Adipocyte (in vitro differentiated cells): ENCODE measurements at regions not wholly inside any gene's neighbourhood (a gene's known extent, or its start where the extent isn't known, plus 50 kb on each side); places are given as distances from the start of the nearest gene placed in this dataset.

Experiments
- DNase-seq: peaks from one replicate; pipeline ENCODE4 v3.0.0-alpha.2; 2015; ENCODE audit warnings: low read depth
- H3K27me3 ChIP-seq: replicated peaks from 2 replicates; pipeline ENCODE4 v1.7.0; 2013; ENCODE audit warnings: mild to moderate bottlenecking, low read length, moderate library complexity; ENCODE audit not compliant: control insufficient read depth, insufficient read depth
- H3K36me3 ChIP-seq: 2 replicates; pipeline ENCODE4 v1.7.0; 2013; ENCODE audit warnings: low read length, mild to moderate bottlenecking, moderate library complexity; ENCODE audit not compliant: control insufficient read depth, insufficient read depth, severe bottlenecking
- H3K4me1 ChIP-seq: 2 replicates; pipeline ENCODE4 v1.7.0; 2013; ENCODE audit warnings: mild to moderate bottlenecking, low read length, moderate library complexity; ENCODE audit not compliant: control insufficient read depth, insufficient read depth
- H3K4me3 ChIP-seq: 2 replicates; pipeline ENCODE4 v1.7.0; 2013; ENCODE audit warnings: mild to moderate bottlenecking, low read length, moderate library complexity
- H3K9ac ChIP-seq: 2 replicates; pipeline ENCODE4 v1.7.0; 2013; ENCODE audit warnings: mild to moderate bottlenecking, low read length, moderate library complexity
- H3K9me3 ChIP-seq: 2 replicates; pipeline ENCODE4 v1.7.0; 2013; ENCODE audit warnings: mild to moderate bottlenecking, low read length, moderate library complexity; ENCODE audit not compliant: control insufficient read depth

GRCh38 chr5:164721116-164721515 lies 1215.7 kb downstream of the MAT2B start:
- Histone ChIP-seq H3K27me3 (no peaks in the 10 kb centered on the region), H3K9me3 (no peaks in the 10 kb centered on the region), H3K4me3 (no peak overlapping the region), H3K36me3 (no peaks in the 10 kb centered on the region), H3K4me1 (no peaks in the 10 kb centered on the region), H3K9ac (no peak overlapping the region)
- DNase-seq = no peak

DNA sequence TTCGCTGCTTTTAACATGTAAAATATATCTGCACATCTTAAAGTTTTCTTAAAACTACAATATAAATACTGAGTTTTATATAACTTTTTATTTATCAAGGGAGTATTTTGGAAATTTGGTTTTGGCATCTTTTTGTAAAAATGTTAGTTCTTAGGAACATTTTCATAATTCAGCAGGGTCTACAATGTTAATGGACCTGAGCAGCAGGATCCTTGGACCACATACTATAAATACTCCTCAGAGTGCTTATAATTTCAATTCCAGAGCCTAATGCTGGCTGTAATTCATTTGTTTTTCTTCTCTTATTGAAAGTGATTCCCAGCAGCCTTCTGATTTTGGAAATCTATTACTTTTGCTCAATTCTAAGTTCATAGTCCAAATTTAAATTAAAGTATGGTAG lies 1216.2 kb downstream of the MAT2B start:
- DNase-seq = no peak
- no peak overlapping the region for H3K4me3 ChIP-seq
- no peaks in the 10 kb centered on the region for H3K4me1 ChIP-seq
- H3K36me3 ChIP-seq = no peaks in the 10 kb centered on the region
- no peaks in the 10 kb centered on the region for H3K9me3 ChIP-seq
- no peak overlapping the region for H3K9ac ChIP-seq
- H3K27me3 ChIP-seq = no peaks in the 10 kb centered on the region

DNA sequence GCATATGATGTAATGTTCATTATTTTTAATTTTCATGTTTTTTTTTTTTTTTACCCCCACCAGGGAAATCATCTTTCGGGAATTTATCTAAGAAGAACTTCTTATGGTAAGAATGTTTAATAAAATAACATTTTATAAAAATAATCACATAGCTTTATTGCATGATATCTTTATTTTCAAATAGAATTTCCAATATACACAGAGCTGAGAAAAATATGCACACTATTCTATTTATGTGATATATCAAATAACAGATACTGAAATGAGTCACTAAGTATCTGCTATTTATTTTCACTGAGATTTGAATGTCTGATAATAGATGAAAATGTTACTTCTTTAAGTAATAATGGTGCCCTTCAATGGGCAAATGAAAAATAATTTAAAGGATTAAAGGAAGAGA lies 1217.3 kb downstream of the MAT2B start:
- DNase-seq = peak; percentile 1
- Histone ChIP-seq H3K4me1 (no peaks in the 10 kb centered on the region), H3K36me3 (no peaks in the 10 kb centered on the region), H3K27me3 (no peaks in the 10 kb centered on the region), H3K4me3 (no peak overlapping the region), H3K9me3 (no peaks in the 10 kb centered on the region), H3K9ac (no peak overlapping the region)

DNA sequence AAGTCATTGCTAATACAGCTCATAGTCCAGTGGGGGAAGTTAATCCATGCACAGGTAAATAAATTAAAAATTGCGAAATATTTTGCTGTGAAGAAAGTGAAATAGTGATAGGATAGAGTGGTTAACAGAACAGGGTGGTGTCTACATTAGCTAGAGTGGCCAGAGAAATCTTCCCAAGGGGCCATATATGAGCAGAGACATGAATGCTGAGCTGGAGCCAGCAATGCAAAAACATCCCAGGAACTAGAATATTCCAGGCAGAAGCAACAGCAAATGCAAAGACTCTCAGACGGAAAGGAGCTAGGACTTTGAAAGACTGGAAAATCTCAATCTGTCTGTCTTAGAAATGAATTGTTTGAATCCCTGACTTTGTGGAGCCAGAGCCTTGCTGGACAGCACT lies 1221.6 kb downstream of the MAT2B start:
- Histone ChIP-seq H3K27me3 (no peaks in the 10 kb centered on the region), H3K9ac (no peak overlapping the region), H3K9me3 (no peaks in the 10 kb centered on the region), H3K4me3 (no peak overlapping the region), H3K36me3 (no peaks in the 10 kb centered on the region), H3K4me1 (no peaks in the 10 kb centered on the region)
- DNase-seq = no peak

- Histone ChIP-seq H3K4me3 (no peak overlapping the region), H3K9me3 (no peaks in the 10 kb centered on the region), H3K4me1 (no peaks in the 10 kb centered on the region), H3K27me3 (no peaks in the 10 kb centered on the region), H3K9ac (no peak overlapping the region), H3K36me3 (no peaks in the 10 kb centered on the region)
- no peak for DNase-seq
Observed at GRCh38 chr5:164728733-164729132, 1223.3 kb downstream of the MAT2B start.

DNA sequence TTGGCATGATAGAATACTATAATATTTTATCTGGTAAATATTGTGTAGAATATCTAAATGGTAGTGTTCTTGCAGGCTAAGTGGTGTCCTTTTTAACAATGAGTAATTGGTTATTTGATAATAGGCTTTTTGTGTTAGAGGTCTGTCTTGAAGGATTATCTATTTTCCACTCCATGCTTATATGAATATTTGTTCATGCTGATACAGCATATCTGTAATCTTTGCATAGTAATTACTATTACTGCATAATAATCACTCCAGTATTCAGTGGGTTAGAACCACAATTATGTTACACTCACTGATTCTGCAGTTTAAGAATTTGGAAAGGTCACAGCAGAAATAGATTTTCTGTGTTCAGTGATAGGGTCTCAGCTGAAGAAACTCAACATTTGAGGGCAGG lies 1229.9 kb downstream of the MAT2B start:
- H3K36me3 ChIP-seq = no peaks in the 10 kb centered on the region

DNA sequence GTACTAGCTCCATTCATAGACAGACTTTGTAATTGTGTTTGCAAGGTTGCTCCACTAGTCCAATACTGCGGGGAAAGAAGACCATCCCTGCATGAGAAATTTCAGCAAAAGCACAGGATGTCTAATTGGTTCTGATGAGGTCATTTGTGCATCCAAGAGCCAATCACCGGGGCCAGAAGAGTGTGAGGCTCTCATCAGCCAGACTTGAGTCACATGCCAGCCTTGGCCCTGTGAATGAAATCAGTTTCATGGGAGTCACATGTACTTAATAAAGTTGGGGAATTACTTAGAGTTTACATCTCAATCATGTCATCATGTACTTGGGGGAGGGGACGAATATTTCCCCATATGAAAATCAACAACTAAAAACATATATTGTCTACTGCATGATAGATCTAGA lies 1236.0 kb downstream of the MAT2B start:
- H3K9me3 ChIP-seq = no peaks in the 10 kb centered on the region
- no peak overlapping the region for H3K9ac ChIP-seq
- no peak for DNase-seq
- no peaks in the 10 kb centered on the region for H3K36me3 ChIP-seq
- H3K4me1 ChIP-seq = no peaks in the 10 kb centered on the region
- H3K4me3 ChIP-seq = no peak overlapping the region
- H3K27me3 ChIP-seq = no peaks in the 10 kb centered on the region

More for the DNA sequence above, 1229.9 kb downstream of the MAT2B start:
- no peaks in the 10 kb centered on the region for H3K27me3 ChIP-seq
- H3K4me3 ChIP-seq = no peak overlapping the region
- no peaks in the 10 kb centered on the region for H3K4me1 ChIP-seq
- no peak for DNase-seq
- no peak overlapping the region for H3K9ac ChIP-seq
- H3K9me3 ChIP-seq = no peaks in the 10 kb centered on the region

- no peak for DNase-seq
- H3K4me3 ChIP-seq = no peak overlapping the region
- H3K36me3 ChIP-seq = no peaks in the 10 kb centered on the region
- no peaks in the 10 kb centered on the region for H3K27me3 ChIP-seq
- no peak overlapping the region for H3K9ac ChIP-seq
- H3K4me1 ChIP-seq = no peaks in the 10 kb centered on the region
- H3K9me3 ChIP-seq = no peaks in the 10 kb centered on the region
Observed at GRCh38 chr5:164742025-164742424, 1236.6 kb downstream of the MAT2B start.

GRCh38 chr5:164746723-164747122 lies 1241.3 kb downstream of the MAT2B start:
- Histone ChIP-seq H3K36me3 (no peaks in the 10 kb centered on the region), H3K4me1 (no peaks in the 10 kb centered on the region), H3K4me3 (no peak overlapping the region), H3K9me3 (no peaks in the 10 kb centered on the region), H3K9ac (no peak overlapping the region), H3K27me3 (no peaks in the 10 kb centered on the region)
- DNase-seq = no peak

GRCh38 chr5:164747371-164747770 lies 1242.0 kb downstream of the MAT2B start:
- Histone ChIP-seq H3K9me3 (no peaks in the 10 kb centered on the region), H3K27me3 (no peaks in the 10 kb centered on the region), H3K9ac (no peak overlapping the region), H3K4me3 (no peak overlapping the region), H3K36me3 (no peaks in the 10 kb centered on the region), H3K4me1 (no peaks in the 10 kb centered on the region)
- DNase-seq = no peak

- Histone ChIP-seq H3K9ac (no peak overlapping the region), H3K4me1 (no peaks in the 10 kb centered on the region), H3K27me3 (no peaks in the 10 kb centered on the region), H3K36me3 (no peaks in the 10 kb centered on the region), H3K4me3 (no peak overlapping the region), H3K9me3 (no peaks in the 10 kb centered on the region)
- DNase-seq = no peak
Observed at GRCh38 chr5:164748861-164749260, 1243.4 kb downstream of the MAT2B start.

- Histone ChIP-seq H3K4me3 (no peak overlapping the region), H3K9ac (no peak overlapping the region), H3K36me3 (no peaks in the 10 kb centered on the region), H3K9me3 (no peaks in the 10 kb centered on the region), H3K27me3 (no peaks in the 10 kb centered on the region), H3K4me1 (no peaks in the 10 kb centered on the region)
- no peak for DNase-seq
Observed at GRCh38 chr5:164753434-164753833, 1248.0 kb downstream of the MAT2B start.
